Choroid plexus epithelial cell (primary cell): ENCODE measurements at regions not wholly inside any gene's neighbourhood (a gene's known extent, or its start where the extent isn't known, plus 50 kb on each side); places are given as distances from the start of the nearest gene placed in this dataset.
"Not testable (repeated sequence)": the region's sequence is repeated elsewhere in the genome, so short reads cannot be mapped to it uniquely, and the experiment has no call there.

Experiments used
- DNase-seq: peaks from one replicate; pipeline ENCODE4 v3.0.0-alpha.2; 2010; ENCODE audit warnings: low read depth
- H3K4me3 ChIP-seq: 2 replicates; pipeline ENCODE4 v1.5.1; 2011; ENCODE audit warnings: low read depth, mild to moderate bottlenecking, control low read depth, low read length, moderate library complexity
- TF ChIP-seq, protein P1 (sequence below): conservative IDR thresholded peaks from 2 replicates; pipeline ENCODE4 v1.5.1; 2011; ENCODE audit warnings: low read depth, mild to moderate bottlenecking, control low read depth, inconsistent platforms, low read length, moderate library complexity

- H3K4me3 ChIP-seq, result no peak overlapping the region
- DNase-seq, result no peak
- TF ChIP-seq, protein P1, sequence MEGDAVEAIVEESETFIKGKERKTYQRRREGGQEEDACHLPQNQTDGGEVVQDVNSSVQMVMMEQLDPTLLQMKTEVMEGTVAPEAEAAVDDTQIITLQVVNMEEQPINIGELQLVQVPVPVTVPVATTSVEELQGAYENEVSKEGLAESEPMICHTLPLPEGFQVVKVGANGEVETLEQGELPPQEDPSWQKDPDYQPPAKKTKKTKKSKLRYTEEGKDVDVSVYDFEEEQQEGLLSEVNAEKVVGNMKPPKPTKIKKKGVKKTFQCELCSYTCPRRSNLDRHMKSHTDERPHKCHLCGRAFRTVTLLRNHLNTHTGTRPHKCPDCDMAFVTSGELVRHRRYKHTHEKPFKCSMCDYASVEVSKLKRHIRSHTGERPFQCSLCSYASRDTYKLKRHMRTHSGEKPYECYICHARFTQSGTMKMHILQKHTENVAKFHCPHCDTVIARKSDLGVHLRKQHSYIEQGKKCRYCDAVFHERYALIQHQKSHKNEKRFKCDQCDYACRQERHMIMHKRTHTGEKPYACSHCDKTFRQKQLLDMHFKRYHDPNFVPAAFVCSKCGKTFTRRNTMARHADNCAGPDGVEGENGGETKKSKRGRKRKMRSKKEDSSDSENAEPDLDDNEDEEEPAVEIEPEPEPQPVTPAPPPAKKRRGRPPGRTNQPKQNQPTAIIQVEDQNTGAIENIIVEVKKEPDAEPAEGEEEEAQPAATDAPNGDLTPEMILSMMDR, result no peak
These were observed 931.4 kb downstream of the QKI start for GRCh38 chr6:164345806-164346496.

- no peak overlapping the region for H3K4me3 ChIP-seq
- no peak for DNase-seq
- TF ChIP-seq, protein P1, result no peak
These were observed 930.8 kb downstream of the QKI start for GRCh38 chr6:164345327-164345726.

- TF ChIP-seq, protein P1, result no peak
- no peak for DNase-seq
- H3K4me3 ChIP-seq, result no peak overlapping the region
These were observed 930.3 kb downstream of the QKI start for GRCh38 chr6:164344801-164345291.

GRCh38 chr6:164339442-164339841 lies 924.9 kb downstream of the QKI start:
- H3K4me3 ChIP-seq, DNase-seq: not testable (repeated sequence)

GRCh38 chr6:164337925-164338397 lies 923.4 kb downstream of the QKI start:
- no peak overlapping the region for H3K4me3 ChIP-seq
- no peak for DNase-seq
- TF ChIP-seq, protein P1, result no peak

DNA sequence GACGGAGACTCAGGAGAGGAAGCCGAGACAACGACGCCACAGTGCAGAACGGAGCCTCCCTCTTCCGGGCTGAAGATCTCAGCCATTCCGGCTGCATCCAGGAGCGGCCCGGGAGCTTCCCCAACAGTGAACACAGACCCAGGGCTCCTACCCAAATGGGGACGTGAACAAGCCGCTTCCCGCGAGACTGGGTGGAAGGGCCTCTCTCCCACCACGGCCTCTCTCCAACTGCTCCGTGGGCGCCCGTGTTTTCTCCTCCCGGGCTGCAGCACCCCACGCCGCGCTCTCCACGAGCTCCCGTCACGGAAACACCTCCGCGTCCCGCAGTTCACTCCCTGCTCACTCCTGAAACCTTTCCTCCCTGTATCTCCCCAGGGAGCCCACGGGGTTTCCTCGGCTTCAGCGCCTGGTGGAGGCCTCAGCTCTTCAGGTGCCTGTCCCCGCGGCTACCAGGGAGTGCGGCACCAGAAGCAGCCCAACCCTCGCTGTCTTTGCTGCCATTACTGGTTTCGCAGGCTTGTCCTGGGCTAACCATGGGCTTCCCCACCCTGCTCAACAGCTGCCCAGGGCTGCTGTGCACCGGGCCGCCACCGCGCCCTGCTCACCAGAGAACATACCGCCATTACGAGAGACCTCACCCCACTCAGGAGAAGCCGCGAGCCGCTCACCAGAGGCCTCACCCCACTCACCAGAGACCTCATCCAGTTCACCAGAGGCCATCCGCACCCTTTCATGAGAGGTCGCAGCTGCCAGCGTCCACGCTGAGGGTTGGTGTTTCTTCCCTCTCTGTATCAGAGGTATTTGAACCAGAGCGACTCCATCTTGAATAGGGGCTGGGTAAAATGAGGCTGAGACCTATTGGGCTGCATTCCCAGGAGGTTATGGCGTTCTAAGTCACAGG lies 922.8 kb downstream of the QKI start:
- TF ChIP-seq, protein P1, result no peak
- H3K4me3 ChIP-seq, result no peak overlapping the region
- DNase-seq, result no peak

- TF ChIP-seq, protein P1, result no peak
- DNase-seq, result no peak
These were observed 921.9 kb downstream of the QKI start for GRCh38 chr6:164336455-164336854.

More at GRCh38 chr6:164336455-164336854, 921.9 kb downstream of the QKI start:
- no peak overlapping the region for H3K4me3 ChIP-seq
